Mucosa of gallbladder (tissue), 1 donor: ENCODE measurements at regions not wholly inside any gene's neighbourhood (a gene's known extent, or its start where the extent isn't known, plus 50 kb on each side); places are given as distances from the start of the nearest gene placed in this dataset.

Experiments
- DNase-seq: peaks from one replicate; pipeline ENCODE4 v3.0.0-alpha.2; 2020; ENCODE audit warnings: low spot score
- donor health status: DM: no; HTN: no; CAD: no.

- DNase-seq = no peak
Observed at GRCh38 chr12:115464111-115464581, 780.2 kb upstream of the TBX3 start.

GRCh38 chr12:115461401-115461800 is 777.4 kb upstream of the TBX3 start:
- no peak for DNase-seq

- no peak for DNase-seq
Observed at GRCh38 chr12:115457798-115458197, 773.8 kb upstream of the TBX3 start.

GRCh38 chr12:115456946-115457689 is 773.1 kb upstream of the TBX3 start:
- DNase-seq = no peak

GRCh38 chr12:115455268-115455681 is 771.3 kb upstream of the TBX3 start:
- no peak for DNase-seq

GRCh38 chr12:115452751-115453281 is 768.8 kb upstream of the TBX3 start:
- no peak for DNase-seq

- no peak for DNase-seq
Observed at GRCh38 chr12:115451780-115452736, 768.1 kb upstream of the TBX3 start.

- no peak for DNase-seq
Observed at GRCh38 chr12:115451151-115451779, 767.3 kb upstream of the TBX3 start.

GRCh38 chr12:115450710-115451109 is 766.7 kb upstream of the TBX3 start:
- no peak for DNase-seq

GRCh38 chr12:115450017-115450416 is 766.0 kb upstream of the TBX3 start:
- no peak for DNase-seq

GRCh38 chr12:115449526-115449925 is 765.6 kb upstream of the TBX3 start:
- DNase-seq = no peak

- no peak for DNase-seq
Observed at GRCh38 chr12:115444346-115444745, 760.4 kb upstream of the TBX3 start.

GRCh38 chr12:115443351-115443938 is 759.5 kb upstream of the TBX3 start:
- no peak for DNase-seq

- peak; percentile 26 for DNase-seq
Observed at GRCh38 chr12:115440438-115440837, 756.5 kb upstream of the TBX3 start.

- no peak for DNase-seq
Observed at GRCh38 chr12:115439008-115439601, 755.1 kb upstream of the TBX3 start.

GRCh38 chr12:115438314-115438713 is 754.3 kb upstream of the TBX3 start:
- DNase-seq = no peak

- no peak for DNase-seq
Observed at GRCh38 chr12:115437061-115437567, 753.1 kb upstream of the TBX3 start.

GRCh38 chr12:115433014-115433634 is 749.1 kb upstream of the TBX3 start:
- DNase-seq = no peak

GRCh38 chr12:115430636-115431035 is 746.7 kb upstream of the TBX3 start:
- no peak for DNase-seq

GRCh38 chr12:115426732-115427131 is 742.8 kb upstream of the TBX3 start:
- no peak for DNase-seq
